Peyer's patch (tissue), 4 donors: ENCODE measurements at regions not wholly inside any gene's neighbourhood (a gene's known extent, or its start where the extent isn't known, plus 50 kb on each side); places are given as distances from the start of the nearest gene placed in this dataset.

Experiments used
- CTCF ChIP-seq, 6 experiments: fragments of 450-650 bp in 4 of 6; fragments of 200-600 bp in 2 of 6; sonication (generic) in 1 of 6; IDR thresholded peaks; one replicate each; pipeline ENCODE4 v1.5.1; 2017 to 2019; ENCODE audit warnings: antibody characterized with exemption in 6 of 6, mild to moderate bottlenecking in 3 of 6, moderate library complexity in 1 of 6
- POLR2A ChIP-seq, 2 donors: fragments of 450-650 bp; IDR thresholded peaks; one replicate each; pipeline ENCODE4 v1.5.1; 2017; ENCODE audit warnings: antibody characterized with exemption in 2 of 2, mild to moderate bottlenecking in 2 of 2, moderate library complexity in 2 of 2

GRCh38 chr14:85233756-85234155, 296.2 kb upstream of the FLRT2 start:
- TF ChIP-seq POLR2A (IDR thresholded peaks at IDR 0.05) = no peak
- no peak for TF ChIP-seq CTCF (IDR thresholded peaks at IDR 0.05)
